Left ventricle myocardium inferior (tissue), 1 donor: ENCODE measurements at regions not wholly inside any gene's neighbourhood (a gene's known extent, or its start where the extent isn't known, plus 50 kb on each side); places are given as distances from the start of the nearest gene placed in this dataset.

Experiments used
- DNase-seq: peaks from one replicate; pipeline ENCODE4 v3.0.0-alpha.2; 2020
- H3K27ac ChIP-seq: fragments of 200-600 bp; replicated peaks from 2 replicates; pipeline ENCODE4 v1.8.0; 2021
- H3K27me3 ChIP-seq: fragments of 200-600 bp; 2 replicates; pipeline ENCODE4 v1.8.0; 2021; ENCODE audit warnings: low read depth
- H3K36me3 ChIP-seq: fragments of 200-600 bp; 2 replicates; pipeline ENCODE4 v1.8.0; 2021
- H3K4me1 ChIP-seq: fragments of 200-600 bp; 2 replicates; pipeline ENCODE4 v1.8.0; 2021
- H3K4me3 ChIP-seq: fragments of 200-600 bp; 2 replicates; pipeline ENCODE4 v1.8.0; 2021; ENCODE audit warnings: mild to moderate bottlenecking, moderate library complexity
- H3K9me3 ChIP-seq: fragments of 200-600 bp; replicated peaks from 2 replicates; pipeline ENCODE4 v1.8.0; 2021
- intact Hi-C: fragments of 100-400 bp; cut with micrococcal nuclease; formaldehyde crosslinking; loops from one replicate; pipeline ENCODE4 v1.11.0; 2022
- TF ChIP-seq, protein P1 (sequence below): fragments of 200-600 bp; IDR thresholded peaks from 2 replicates; pipeline ENCODE4 v1.8.0; 2021; ENCODE audit warnings: antibody characterized with exemption, mild to moderate bottlenecking, borderline replicate concordance
- donor health status: DM: no; HTN: yes; CAD: no; lungs with severe emphysema.

DNA sequence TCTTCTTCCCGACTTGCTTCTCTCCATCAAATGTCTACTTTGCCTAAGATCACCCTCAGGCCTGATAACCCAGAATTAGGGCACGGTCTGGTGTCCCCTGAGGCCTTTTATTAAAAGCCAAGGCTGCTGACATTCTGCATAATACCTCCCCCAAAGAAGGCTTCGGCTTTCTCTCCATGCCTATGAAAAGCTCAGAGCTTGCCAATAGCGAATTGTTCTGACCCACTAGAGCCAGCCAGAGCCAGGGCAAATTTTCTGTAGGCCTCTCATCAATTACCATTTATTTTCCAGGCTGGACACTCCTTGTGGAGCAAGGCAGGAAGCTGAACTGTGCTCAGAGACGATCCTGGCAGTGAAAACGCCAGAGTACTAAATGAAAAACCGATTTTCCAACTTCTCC, 64.3 kb upstream of the ADRB1 start:
- intact Hi-C loops, result no loop called here
- Histone ChIP-seq H3K27ac (peak overlapping the region; percentile 66), H3K27me3 (no peaks in the 10 kb centered on the region), H3K4me1 (peaks cover 31% of the 10 kb centered on the region), H3K4me3 (no peak overlapping the region), H3K9me3 (no peaks in the 10 kb centered on the region), H3K36me3 (no peaks in the 10 kb centered on the region)
- TF ChIP-seq, protein P1, sequence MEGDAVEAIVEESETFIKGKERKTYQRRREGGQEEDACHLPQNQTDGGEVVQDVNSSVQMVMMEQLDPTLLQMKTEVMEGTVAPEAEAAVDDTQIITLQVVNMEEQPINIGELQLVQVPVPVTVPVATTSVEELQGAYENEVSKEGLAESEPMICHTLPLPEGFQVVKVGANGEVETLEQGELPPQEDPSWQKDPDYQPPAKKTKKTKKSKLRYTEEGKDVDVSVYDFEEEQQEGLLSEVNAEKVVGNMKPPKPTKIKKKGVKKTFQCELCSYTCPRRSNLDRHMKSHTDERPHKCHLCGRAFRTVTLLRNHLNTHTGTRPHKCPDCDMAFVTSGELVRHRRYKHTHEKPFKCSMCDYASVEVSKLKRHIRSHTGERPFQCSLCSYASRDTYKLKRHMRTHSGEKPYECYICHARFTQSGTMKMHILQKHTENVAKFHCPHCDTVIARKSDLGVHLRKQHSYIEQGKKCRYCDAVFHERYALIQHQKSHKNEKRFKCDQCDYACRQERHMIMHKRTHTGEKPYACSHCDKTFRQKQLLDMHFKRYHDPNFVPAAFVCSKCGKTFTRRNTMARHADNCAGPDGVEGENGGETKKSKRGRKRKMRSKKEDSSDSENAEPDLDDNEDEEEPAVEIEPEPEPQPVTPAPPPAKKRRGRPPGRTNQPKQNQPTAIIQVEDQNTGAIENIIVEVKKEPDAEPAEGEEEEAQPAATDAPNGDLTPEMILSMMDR, result no peak
- DNase-seq, result no peak

DNA sequence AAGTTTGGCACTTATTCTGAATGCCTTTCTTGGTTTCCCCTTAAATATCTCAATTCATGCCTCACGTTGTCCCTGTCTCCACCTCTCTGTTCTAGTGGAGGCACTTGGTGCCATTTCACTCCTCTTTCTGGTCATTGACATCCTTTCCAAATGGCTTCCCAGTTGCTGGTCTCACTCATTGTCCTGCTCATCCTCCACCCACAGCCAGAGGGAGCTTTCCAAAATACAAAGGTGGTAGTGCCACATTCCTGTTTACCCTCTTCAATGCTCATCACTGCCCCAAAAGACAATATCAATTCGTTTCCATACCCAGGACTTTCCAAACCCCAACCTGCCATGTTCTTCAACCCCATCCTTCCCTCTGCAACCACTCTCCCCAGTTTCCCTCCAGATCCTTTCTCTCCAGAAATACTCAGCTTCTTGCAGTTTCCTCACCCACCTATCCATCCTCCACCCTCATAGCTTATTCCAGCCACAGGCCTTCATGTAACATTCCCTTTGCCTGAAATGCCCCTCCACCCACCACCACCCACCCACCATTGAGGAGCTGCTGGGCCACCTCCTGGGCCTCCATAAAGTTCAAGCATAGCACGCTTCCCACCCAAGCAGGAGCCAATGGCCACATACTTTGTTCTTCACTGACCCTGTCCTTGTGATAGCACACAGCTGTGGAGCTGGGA, 63.1 kb upstream of the ADRB1 start:
- peaks cover 31% of the 10 kb centered on the region for H3K4me1 ChIP-seq
- intact Hi-C loops, result no loop called here
- H3K9me3 ChIP-seq, result no peaks in the 10 kb centered on the region
- no peak overlapping the region for H3K4me3 ChIP-seq
- DNase-seq, result no peak
- H3K27me3 ChIP-seq, result no peaks in the 10 kb centered on the region
- no peaks in the 10 kb centered on the region for H3K36me3 ChIP-seq
- TF ChIP-seq, protein P1, result peak; percentile 35
- H3K27ac ChIP-seq, result no peak overlapping the region

DNA sequence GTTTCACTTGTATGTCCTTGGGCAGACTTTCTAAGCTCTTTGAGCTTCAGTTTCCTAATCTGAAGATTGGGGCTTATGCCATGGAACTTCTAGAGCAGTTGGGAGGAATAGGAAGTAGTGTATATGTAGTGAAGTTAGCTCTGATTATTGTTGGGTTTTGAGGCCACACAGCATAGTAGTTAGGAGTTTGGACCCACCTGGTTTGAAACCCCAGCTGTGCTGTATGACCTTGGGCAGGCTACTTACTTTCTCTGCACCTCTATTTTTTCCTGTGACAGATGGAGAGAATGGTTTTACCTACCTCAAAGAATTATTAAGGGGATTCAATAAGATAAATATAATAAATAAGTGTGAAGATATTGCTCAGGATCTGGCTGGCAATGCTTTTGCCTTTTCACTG, 61.4 kb upstream of the ADRB1 start:
- no peaks in the 10 kb centered on the region for H3K27me3 ChIP-seq
- peak overlapping the region; percentile 62 for H3K27ac ChIP-seq
- peaks cover 31% of the 10 kb centered on the region for H3K4me1 ChIP-seq
- no peak for DNase-seq
- no peaks in the 10 kb centered on the region for H3K9me3 ChIP-seq
- no peak overlapping the region for H3K4me3 ChIP-seq
- TF ChIP-seq, protein P1, result no peak
- H3K36me3 ChIP-seq, result no peaks in the 10 kb centered on the region
- intact Hi-C loops, result no loop called here

DNA sequence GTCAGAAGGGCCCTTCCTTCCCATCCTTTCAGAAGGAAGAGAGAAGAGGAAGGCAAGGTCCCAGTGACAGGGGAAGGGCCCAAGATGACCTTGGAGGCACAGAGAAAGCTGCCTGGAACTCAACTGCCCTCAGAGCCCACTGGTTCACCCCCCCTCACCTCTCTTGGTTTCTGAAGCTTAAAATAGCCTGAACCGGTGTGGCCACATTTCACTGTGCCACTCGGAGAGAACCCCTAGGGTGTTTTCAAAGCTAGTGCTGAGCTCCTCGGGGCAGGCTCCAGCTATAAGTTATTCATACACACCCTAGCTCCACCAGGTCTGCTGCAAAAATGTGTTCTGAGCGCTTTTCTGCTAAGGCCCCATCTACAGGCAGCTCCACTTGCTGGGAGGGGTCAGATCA, 60.9 kb upstream of the ADRB1 start:
- H3K36me3 ChIP-seq, result no peaks in the 10 kb centered on the region
- TF ChIP-seq, protein P1, result no peak

DNA sequence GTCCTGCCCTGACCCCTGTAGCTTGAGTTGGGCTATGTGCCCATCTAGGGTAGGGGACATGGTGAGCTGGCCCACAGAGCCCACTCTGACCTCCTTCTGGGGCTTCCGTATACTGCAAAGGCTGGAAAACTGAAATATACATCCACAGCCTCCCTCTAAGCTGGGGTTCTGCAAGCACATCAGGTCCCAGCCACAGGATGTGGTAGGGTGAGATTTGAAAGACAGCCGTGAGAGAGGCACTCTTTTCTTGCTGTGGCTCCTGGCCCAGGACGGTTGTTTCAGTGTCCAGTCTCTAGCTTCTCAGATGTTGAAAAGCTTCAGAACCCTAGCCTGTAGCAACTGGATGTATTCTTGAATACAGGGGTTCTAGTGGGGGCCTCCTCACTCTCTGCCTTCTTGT, 60.1 kb upstream of the ADRB1 start:
- Histone ChIP-seq H3K4me3 (no peak overlapping the region), H3K9me3 (no peaks in the 10 kb centered on the region), H3K36me3 (no peaks in the 10 kb centered on the region), H3K4me1 (peaks cover 28% of the 10 kb centered on the region), H3K27me3 (no peaks in the 10 kb centered on the region), H3K27ac (no peak overlapping the region)
- intact Hi-C loops, result no loop called here
- DNase-seq, result no peak
- TF ChIP-seq, protein P1, result no peak

More for the DNA sequence above, 60.9 kb upstream of the ADRB1 start:
- Histone ChIP-seq H3K4me1 (peaks cover 31% of the 10 kb centered on the region), H3K4me3 (no peak overlapping the region), H3K27me3 (no peaks in the 10 kb centered on the region), H3K27ac (peak overlapping the region; percentile 62), H3K9me3 (no peaks in the 10 kb centered on the region)
- intact Hi-C loops, result no loop called here
- no peak for DNase-seq
